ENCODE measurements at regions not wholly inside any gene's neighbourhood (a gene's known extent, or its start where the extent isn't known, plus 50 kb on each side); places are given as distances from the start of the nearest gene placed in this dataset.
"Not testable (repeated sequence)": the region's sequence is repeated elsewhere in the genome, so short reads cannot be mapped to it uniquely, and the experiment has no call there.

DNA sequence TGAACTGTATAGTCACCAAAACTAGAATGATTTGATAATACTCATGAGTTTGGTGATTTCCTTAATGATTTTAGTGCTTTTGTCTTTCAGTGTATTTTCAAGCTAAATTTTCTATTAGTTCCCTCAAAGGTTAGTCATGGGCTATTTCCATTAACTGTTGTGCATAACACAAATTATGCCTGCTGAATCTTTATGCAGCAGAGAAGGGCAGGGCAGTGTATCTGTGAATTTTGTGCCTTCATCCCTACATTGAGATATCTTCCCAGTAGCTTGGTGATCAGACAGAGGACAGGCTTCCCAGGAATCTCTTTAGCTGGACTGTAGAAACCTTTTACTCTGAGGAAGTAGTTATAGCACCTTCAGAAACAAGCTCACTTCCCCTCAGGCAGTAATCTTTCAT is 1036.9 kb downstream of the EFNA5 start:
- H3K36me3 ChIP-seq (ENCODE audit: control insufficient read depth in 4 of 4, insufficient read depth in 3 of 4, low read depth in 1 of 4, low read length in 3 of 4) = no peaks in the 10 kb centered on the region
- no peaks in the 10 kb centered on the region for H3K9me3 ChIP-seq (ENCODE audit: control insufficient read depth in 4 of 4, low read length in 3 of 4)
- H3K27ac ChIP-seq (ENCODE audit: low read depth in 1 of 2, low read length in 2 of 2) = no peak overlapping the region
- H3K4me1 ChIP-seq (ENCODE audit: control insufficient read depth in 4 of 4, insufficient read depth in 4 of 4, low read length in 3 of 4) = no peaks in the 10 kb centered on the region
- H3K9ac ChIP-seq (ENCODE audit: low read depth in 1 of 2, low read length in 2 of 2) = no peak overlapping the region
- TF ChIP-seq, protein P1, sequence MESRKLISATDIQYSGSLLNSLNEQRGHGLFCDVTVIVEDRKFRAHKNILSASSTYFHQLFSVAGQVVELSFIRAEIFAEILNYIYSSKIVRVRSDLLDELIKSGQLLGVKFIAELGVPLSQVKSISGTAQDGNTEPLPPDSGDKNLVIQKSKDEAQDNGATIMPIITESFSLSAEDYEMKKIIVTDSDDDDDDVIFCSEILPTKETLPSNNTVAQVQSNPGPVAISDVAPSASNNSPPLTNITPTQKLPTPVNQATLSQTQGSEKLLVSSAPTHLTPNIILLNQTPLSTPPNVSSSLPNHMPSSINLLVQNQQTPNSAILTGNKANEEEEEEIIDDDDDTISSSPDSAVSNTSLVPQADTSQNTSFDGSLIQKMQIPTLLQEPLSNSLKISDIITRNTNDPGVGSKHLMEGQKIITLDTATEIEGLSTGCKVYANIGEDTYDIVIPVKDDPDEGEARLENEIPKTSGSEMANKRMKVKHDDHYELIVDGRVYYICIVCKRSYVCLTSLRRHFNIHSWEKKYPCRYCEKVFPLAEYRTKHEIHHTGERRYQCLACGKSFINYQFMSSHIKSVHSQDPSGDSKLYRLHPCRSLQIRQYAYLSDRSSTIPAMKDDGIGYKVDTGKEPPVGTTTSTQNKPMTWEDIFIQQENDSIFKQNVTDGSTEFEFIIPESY (IDR thresholded peaks at IDR 0.05) = no peak
- TF ChIP-seq EGR1 (IDR thresholded peaks at IDR 0.05; ENCODE audit: low read depth in 2 of 2) (no peak), FOXA2 (IDR thresholded peaks at IDR 0.05) (no peak)
- TF ChIP-seq, protein P2, sequence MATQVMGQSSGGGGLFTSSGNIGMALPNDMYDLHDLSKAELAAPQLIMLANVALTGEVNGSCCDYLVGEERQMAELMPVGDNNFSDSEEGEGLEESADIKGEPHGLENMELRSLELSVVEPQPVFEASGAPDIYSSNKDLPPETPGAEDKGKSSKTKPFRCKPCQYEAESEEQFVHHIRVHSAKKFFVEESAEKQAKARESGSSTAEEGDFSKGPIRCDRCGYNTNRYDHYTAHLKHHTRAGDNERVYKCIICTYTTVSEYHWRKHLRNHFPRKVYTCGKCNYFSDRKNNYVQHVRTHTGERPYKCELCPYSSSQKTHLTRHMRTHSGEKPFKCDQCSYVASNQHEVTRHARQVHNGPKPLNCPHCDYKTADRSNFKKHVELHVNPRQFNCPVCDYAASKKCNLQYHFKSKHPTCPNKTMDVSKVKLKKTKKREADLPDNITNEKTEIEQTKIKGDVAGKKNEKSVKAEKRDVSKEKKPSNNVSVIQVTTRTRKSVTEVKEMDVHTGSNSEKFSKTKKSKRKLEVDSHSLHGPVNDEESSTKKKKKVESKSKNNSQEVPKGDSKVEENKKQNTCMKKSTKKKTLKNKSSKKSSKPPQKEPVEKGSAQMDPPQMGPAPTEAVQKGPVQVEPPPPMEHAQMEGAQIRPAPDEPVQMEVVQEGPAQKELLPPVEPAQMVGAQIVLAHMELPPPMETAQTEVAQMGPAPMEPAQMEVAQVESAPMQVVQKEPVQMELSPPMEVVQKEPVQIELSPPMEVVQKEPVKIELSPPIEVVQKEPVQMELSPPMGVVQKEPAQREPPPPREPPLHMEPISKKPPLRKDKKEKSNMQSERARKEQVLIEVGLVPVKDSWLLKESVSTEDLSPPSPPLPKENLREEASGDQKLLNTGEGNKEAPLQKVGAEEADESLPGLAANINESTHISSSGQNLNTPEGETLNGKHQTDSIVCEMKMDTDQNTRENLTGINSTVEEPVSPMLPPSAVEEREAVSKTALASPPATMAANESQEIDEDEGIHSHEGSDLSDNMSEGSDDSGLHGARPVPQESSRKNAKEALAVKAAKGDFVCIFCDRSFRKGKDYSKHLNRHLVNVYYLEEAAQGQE (IDR thresholded peaks at IDR 0.05) = no peak
- TF ChIP-seq, protein P3, sequence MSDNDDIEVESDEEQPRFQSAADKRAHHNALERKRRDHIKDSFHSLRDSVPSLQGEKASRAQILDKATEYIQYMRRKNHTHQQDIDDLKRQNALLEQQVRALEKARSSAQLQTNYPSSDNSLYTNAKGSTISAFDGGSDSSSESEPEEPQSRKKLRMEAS (IDR thresholded peaks at IDR 0.05) = no peak
- H3K4me3 ChIP-seq (ENCODE audit: low read depth in 1 of 3, low read length in 3 of 3) = no peak overlapping the region
- H3K27me3 ChIP-seq (ENCODE audit: control insufficient read depth in 4 of 4, insufficient read depth in 4 of 4, low read length in 3 of 4) = no peaks in the 10 kb centered on the region
- DNase-seq (ENCODE audit: low spot score) = no peak

DNA sequence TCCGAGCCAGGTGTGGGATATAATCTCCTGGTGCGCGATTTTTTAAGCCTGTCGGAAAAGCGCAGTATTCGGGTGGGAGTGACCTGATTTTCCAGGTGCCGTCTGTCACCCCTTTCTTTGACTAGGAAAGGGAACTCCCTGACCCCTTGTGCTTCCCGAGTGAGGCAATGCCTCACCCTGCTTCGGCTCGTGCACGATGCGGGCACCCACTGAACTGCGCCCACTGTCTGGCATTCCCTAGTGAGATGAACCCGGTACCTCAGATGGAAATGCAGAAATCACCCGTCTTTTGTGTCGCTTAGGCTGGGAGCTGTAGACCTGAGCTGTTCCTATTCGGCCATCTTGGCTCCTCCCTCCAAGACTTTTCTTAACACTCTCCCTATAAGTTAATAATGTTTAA is 1042.3 kb downstream of the EFNA5 start:
- WGBS = 91% methylated on average over 17 of the region's 17 CpGs
- H3K4me3 ChIP-seq (ENCODE audit: low read depth in 1 of 3, low read length in 3 of 3); H3K36me3 ChIP-seq (ENCODE audit: control insufficient read depth in 4 of 4, insufficient read depth in 3 of 4, low read depth in 1 of 4, low read length in 3 of 4); H3K27ac ChIP-seq (ENCODE audit: low read depth in 1 of 2, low read length in 2 of 2); DNase-seq (ENCODE audit: low spot score); H3K4me1 ChIP-seq (ENCODE audit: control insufficient read depth in 4 of 4, insufficient read depth in 4 of 4, low read length in 3 of 4); H3K9me3 ChIP-seq (ENCODE audit: control insufficient read depth in 4 of 4, low read length in 3 of 4); H3K27me3 ChIP-seq (ENCODE audit: control insufficient read depth in 4 of 4, insufficient read depth in 4 of 4, low read length in 3 of 4); H3K9ac ChIP-seq (ENCODE audit: low read depth in 1 of 2, low read length in 2 of 2): not testable (repeated sequence)

DNA sequence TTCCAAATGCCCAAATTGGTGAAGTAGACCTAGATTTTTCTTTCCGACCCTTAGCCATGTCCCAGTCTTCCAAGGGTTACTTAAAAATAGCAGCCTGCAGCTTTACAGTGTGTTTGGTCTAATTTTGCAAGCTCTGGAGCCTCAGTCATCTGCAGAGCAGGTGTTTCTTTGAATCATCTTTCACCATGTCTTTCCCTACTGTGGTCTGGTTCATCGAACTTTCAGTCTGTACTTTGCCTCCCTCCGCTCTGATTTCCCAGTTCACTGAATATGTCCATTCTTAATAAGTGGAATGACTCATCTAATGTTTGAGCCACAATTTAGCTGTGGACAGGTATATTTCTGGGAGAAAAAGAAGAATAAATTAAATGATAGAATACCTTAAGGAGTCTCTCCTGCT is 1060.7 kb downstream of the EFNA5 start:
- H3K27ac ChIP-seq (ENCODE audit: low read depth in 1 of 2, low read length in 2 of 2) = no peak overlapping the region
- TF ChIP-seq, protein P3 (IDR thresholded peaks at IDR 0.05) = no peak
- TF ChIP-seq NR2F2 (IDR thresholded peaks at IDR 0.05) (no peak), FOXA1 (IDR thresholded peaks at IDR 0.05) (no peak), SP1 (IDR thresholded peaks at IDR 0.05) (no peak), RAD21 (IDR thresholded peaks at IDR 0.05) (no peak), HNF4G (IDR thresholded peaks at IDR 0.05) (no peak), YY1 (IDR thresholded peaks at IDR 0.05) (no peak), TAF1 (conservative IDR thresholded peaks at IDR 0.05) (no peak)
- TF ChIP-seq, protein P4, sequence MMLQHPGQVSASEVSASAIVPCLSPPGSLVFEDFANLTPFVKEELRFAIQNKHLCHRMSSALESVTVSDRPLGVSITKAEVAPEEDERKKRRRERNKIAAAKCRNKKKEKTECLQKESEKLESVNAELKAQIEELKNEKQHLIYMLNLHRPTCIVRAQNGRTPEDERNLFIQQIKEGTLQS (IDR thresholded peaks at IDR 0.05) = no peak
- WGBS = 67% methylated on average over 3 of the region's 3 CpGs

More for the DNA sequence above, 1060.7 kb downstream of the EFNA5 start:
- H3K4me1 ChIP-seq (ENCODE audit: control insufficient read depth in 4 of 4, insufficient read depth in 4 of 4, low read length in 3 of 4) = no peaks in the 10 kb centered on the region
- no peaks in the 10 kb centered on the region for H3K9me3 ChIP-seq (ENCODE audit: control insufficient read depth in 4 of 4, low read length in 3 of 4)
- H3K9ac ChIP-seq (ENCODE audit: low read depth in 1 of 2, low read length in 2 of 2) = no peak overlapping the region
- no peak overlapping the region for H3K4me3 ChIP-seq (ENCODE audit: low read depth in 1 of 3, low read length in 3 of 3)
- H3K27me3 ChIP-seq (ENCODE audit: control insufficient read depth in 4 of 4, insufficient read depth in 4 of 4, low read length in 3 of 4) = no peaks in the 10 kb centered on the region
- H3K36me3 ChIP-seq (ENCODE audit: control insufficient read depth in 4 of 4, insufficient read depth in 3 of 4, low read depth in 1 of 4, low read length in 3 of 4) = no peaks in the 10 kb centered on the region
- no peak for DNase-seq (ENCODE audit: low spot score)

Data from liver (tissue), 7 donors.